GM18505 (cell line): ENCODE measurements at regions not wholly inside any gene's neighbourhood (a gene's known extent, or its start where the extent isn't known, plus 50 kb on each side); places are given as distances from the start of the nearest gene placed in this dataset.

Source experiments
- ATAC-seq: cut with Tn5 transposase; IDR thresholded peaks from one replicate; pipeline ENCODE4 v1.9.1; 2021; ENCODE audit not compliant: unreplicated experiment
- POLR2A ChIP-seq: IDR thresholded peaks from 4 replicates; pipeline ENCODE4 v1.6.1; 2011; ENCODE audit warnings: borderline replicate concordance; ENCODE audit not compliant: insufficient read depth, insufficient read length; ENCODE audit errors: extremely low read depth

GRCh38 chr6:132213732-132214131, 187.5 kb downstream of the MOXD1 start:
- no peak for TF ChIP-seq POLR2A
- no peak for ATAC-seq

GRCh38 chr6:132213191-132213590, 188.1 kb downstream of the MOXD1 start:
- TF ChIP-seq POLR2A, result no peak
- no peak for ATAC-seq

GRCh38 chr6:132210886-132211563, 190.2 kb downstream of the MOXD1 start:
- TF ChIP-seq POLR2A, result no peak

GRCh38 chr6:132209351-132209750, 191.9 kb downstream of the MOXD1 start:
- no peak for ATAC-seq
- TF ChIP-seq POLR2A, result no peak

More at GRCh38 chr6:132210886-132211563, 190.2 kb downstream of the MOXD1 start:
- ATAC-seq, result no peak

GRCh38 chr6:132207991-132208390, 193.3 kb downstream of the MOXD1 start:
- no peak for ATAC-seq
- TF ChIP-seq POLR2A, result no peak

GRCh38 chr6:132205946-132206345, 195.3 kb downstream of the MOXD1 start:
- ATAC-seq, result no peak
- no peak for TF ChIP-seq POLR2A

- no peak for ATAC-seq
- TF ChIP-seq POLR2A, result no peak
Observed at GRCh38 chr6:132204591-132204990, 196.7 kb downstream of the MOXD1 start.

- TF ChIP-seq POLR2A, result no peak
- no peak for ATAC-seq
Observed at GRCh38 chr6:132202574-132202973, 198.7 kb downstream of the MOXD1 start.

- no peak for ATAC-seq
Observed at GRCh38 chr6:132199343-132199742, 201.9 kb downstream of the MOXD1 start.

GRCh38 chr6:132198896-132199295, 202.4 kb downstream of the MOXD1 start:
- ATAC-seq, result no peak
- TF ChIP-seq POLR2A, result no peak

More at GRCh38 chr6:132199343-132199742, 201.9 kb downstream of the MOXD1 start:
- TF ChIP-seq POLR2A, result no peak

GRCh38 chr6:132198040-132198439, 203.2 kb downstream of the MOXD1 start:
- no peak for TF ChIP-seq POLR2A
- ATAC-seq, result no peak

- no peak for TF ChIP-seq POLR2A
- no peak for ATAC-seq
Observed at GRCh38 chr6:132194529-132194928, 206.7 kb downstream of the MOXD1 start.

- ATAC-seq, result no peak
- no peak for TF ChIP-seq POLR2A
Observed at GRCh38 chr6:132192631-132193030, 208.6 kb downstream of the MOXD1 start.

GRCh38 chr6:132190815-132191175, 210.5 kb downstream of the MOXD1 start:
- no peak for ATAC-seq
- TF ChIP-seq POLR2A, result no peak
